H1 (cell line): ENCODE measurements at regions not wholly inside any gene's neighbourhood (a gene's known extent, or its start where the extent isn't known, plus 50 kb on each side); places are given as distances from the start of the nearest gene placed in this dataset.

Experiments used
- CTCF ChIA-PET: fragments of 300-600 bp; sonication (Branson Sonifier 250); formaldehyde crosslinking; loops from one replicate; lab custom pipeline; 2021; ENCODE audit not compliant: partially characterized antibody; lab: Charles Lee
- POLR2A ChIA-PET: fragments of 300-600 bp; sonication (Branson Sonifier 250); formaldehyde crosslinking; loops from one replicate; lab custom pipeline; 2021; ENCODE audit warnings: inconsistent platforms; ENCODE audit not compliant: partially characterized antibody; lab: Charles Lee
- DNase-seq, 2 experiments: peaks; one replicate each; pipeline versions ENCODE4 v3.0.0 to v3.0.0-alpha.2; 2010 to 2022; ENCODE audit warnings: low spot score in 2 of 2, low read depth in 1 of 2, mixed read lengths in 1 of 2
- FAIRE-seq: peaks from 2 replicates; lab custom pipeline; 2011; peaks lifted over from hg19 to GRCh38; lab: Jason Lieb, UNC
- H2AFZ ChIP-seq: 2 replicates; pipeline ENCODE4 v1.8.1; 2012; ENCODE audit warnings: low read length, inconsistent platforms
- H2AK5ac ChIP-seq: 2 replicates; pipeline ENCODE4 v1.6.1; 2013; ENCODE audit warnings: low read depth, low read length
- H2BK120ac ChIP-seq: replicated peaks from 2 replicates; pipeline ENCODE3; 2013; ENCODE audit warnings: low read depth, low read length, inconsistent platforms
- H2BK12ac ChIP-seq: 2 replicates; pipeline ENCODE4 v1.6.1; 2013; ENCODE audit warnings: low read depth, low read length
- H2BK15ac ChIP-seq: 2 replicates; pipeline ENCODE4 v1.6.1; 2013; ENCODE audit warnings: low read length
- H2BK20ac ChIP-seq: 2 replicates; pipeline ENCODE4 v1.6.1; 2013; ENCODE audit warnings: low read length
- H2BK5ac ChIP-seq: 2 replicates; pipeline ENCODE4 v1.6.1; 2013; ENCODE audit warnings: low read depth, low read length
- H3K14ac ChIP-seq: 2 replicates; pipeline ENCODE4 v1.6.1; 2013; ENCODE audit warnings: inconsistent platforms; ENCODE audit not compliant: insufficient read length
- H3K18ac ChIP-seq: 2 replicates; pipeline ENCODE4 v1.6.1; 2013; ENCODE audit warnings: low read length; ENCODE audit errors: extremely low read depth
- H3K23ac ChIP-seq: 2 replicates; pipeline ENCODE4 v1.6.1; 2013; ENCODE audit warnings: inconsistent platforms; ENCODE audit not compliant: insufficient read length
- H3K23me2 ChIP-seq: 2 replicates; pipeline ENCODE4 v1.6.1; 2013; ENCODE audit warnings: low read depth, low read length
- H3K27ac ChIP-seq: 2 replicates; pipeline ENCODE4 v1.6.1; 2011; ENCODE audit warnings: low read depth, low read length, inconsistent platforms
- H3K27me3 ChIP-seq, 4 experiments: replicated peaks in 1 of 4; 1 replicate in 1 of 4; 2 replicates in 3 of 4; pipeline versions ENCODE4 v1.6.1 to v1.8.1; 2011 to 2013; ENCODE audit warnings: low read length in 3 of 4, mild to moderate bottlenecking in 3 of 4, inconsistent platforms in 2 of 4, mixed read lengths in 2 of 4, moderate library complexity in 1 of 4; ENCODE audit not compliant: control insufficient read depth in 3 of 4, insufficient read depth in 3 of 4; ENCODE audit errors: extremely low read depth in 1 of 4
- H3K36me3 ChIP-seq, 4 experiments: 2 replicates each; pipeline versions ENCODE4 v1.6.1 to v1.8.1; 2011 to 2013; ENCODE audit warnings: mild to moderate bottlenecking in 4 of 4, low read length in 3 of 4, moderate library complexity in 2 of 4, control low read depth in 1 of 4, inconsistent platforms in 1 of 4; ENCODE audit not compliant: insufficient read depth in 4 of 4, control insufficient read depth in 2 of 4
- H3K4ac ChIP-seq: replicated peaks from 2 replicates; pipeline ENCODE3; 2013; ENCODE audit warnings: low read length, low read depth, mixed read lengths, inconsistent platforms; ENCODE audit not compliant: insufficient read length
- H3K4me1 ChIP-seq, 4 experiments: replicated peaks in 1 of 4; 1 replicate in 1 of 4; 2 replicates in 3 of 4; pipeline versions ENCODE4 v1.6.1 to v1.8.1; 2011 to 2013; ENCODE audit warnings: low read length in 3 of 4, inconsistent platforms in 2 of 4, mixed read lengths in 1 of 4; ENCODE audit not compliant: insufficient read depth in 4 of 4, control insufficient read depth in 3 of 4
- H3K4me2 ChIP-seq, 2 experiments: 2 replicates each; pipeline versions ENCODE4 v1.6.1 to v1.8.1; 2011 to 2013; ENCODE audit warnings: low read depth in 2 of 2, low read length in 2 of 2, control low read depth in 1 of 2, inconsistent platforms in 1 of 2, mild to moderate bottlenecking in 1 of 2; ENCODE audit not compliant: insufficient read depth in 1 of 2
- H3K4me3 ChIP-seq, 4 experiments: fragments of 200-600, 300-600 bp in 1 of 4; sonication (generic), shearing (Covaris generic), sonication (Bioruptor Twin) in 1 of 4; 2 replicates each; pipeline versions ENCODE4 v1.5.1 to v1.8.1; 2011 to 2016; ENCODE audit warnings: low read length in 4 of 4, low read depth in 3 of 4, control low read depth in 2 of 4, inconsistent platforms in 2 of 4, mild to moderate bottlenecking in 2 of 4, mixed read lengths in 1 of 4, moderate library complexity in 1 of 4; ENCODE audit not compliant: insufficient read depth in 2 of 4; ENCODE audit errors: extremely low read depth in 1 of 4
- H3K56ac ChIP-seq: replicated peaks from 2 replicates; pipeline ENCODE3; 2013; ENCODE audit warnings: low read depth, mild to moderate bottlenecking, mixed read lengths, low read length, inconsistent platforms; ENCODE audit not compliant: insufficient read length
- H3K79me1 ChIP-seq: 2 replicates; pipeline ENCODE4 v1.6.1; 2013; ENCODE audit warnings: low read depth, low read length, control low read depth
- H3K79me2 ChIP-seq, 2 experiments: 2 replicates each; pipeline versions ENCODE4 v1.6.1 to v1.8.1; 2012 to 2013; ENCODE audit warnings: low read length in 2 of 2, mild to moderate bottlenecking in 2 of 2, inconsistent platforms in 1 of 2; ENCODE audit not compliant: insufficient read depth in 2 of 2, control insufficient read depth in 1 of 2
- H3K9ac ChIP-seq, 4 experiments: replicated peaks in 1 of 4; 1 replicate in 1 of 4; 2 replicates in 3 of 4; pipeline versions ENCODE4 v1.6.1 to v1.8.1; 2011 to 2013; ENCODE audit warnings: low read depth in 3 of 4, low read length in 3 of 4, control low read depth in 2 of 4, mild to moderate bottlenecking in 2 of 4, moderate library complexity in 2 of 4, inconsistent platforms in 1 of 4; ENCODE audit errors: extremely low read depth in 1 of 4
- H3K9me3 ChIP-seq, 2 experiments: 2 replicates each; pipeline versions ENCODE4 v1.6.1 to v1.8.1; 2012 to 2013; ENCODE audit warnings: mild to moderate bottlenecking in 2 of 2, moderate library complexity in 2 of 2, control low read depth in 1 of 2, inconsistent platforms in 1 of 2, low read depth in 1 of 2, low read length in 1 of 2, mixed read lengths in 1 of 2; ENCODE audit not compliant: insufficient read depth in 2 of 2
- H4K20me1 ChIP-seq, 2 experiments: replicated peaks in 1 of 2; 2 replicates each; pipeline versions ENCODE3 to v1.8.1; 2011 to 2013; ENCODE audit warnings: inconsistent platforms in 2 of 2, low read length in 2 of 2, mild to moderate bottlenecking in 1 of 2; ENCODE audit not compliant: insufficient read depth in 2 of 2, control insufficient read depth in 1 of 2
- H4K5ac ChIP-seq: 2 replicates; pipeline ENCODE4 v1.6.1; 2013; ENCODE audit warnings: low read length, low read depth, mixed read lengths, inconsistent platforms; ENCODE audit not compliant: insufficient read length
- H4K8ac ChIP-seq: 2 replicates; pipeline ENCODE4 v1.8.0; 2013; ENCODE audit warnings: mild to moderate bottlenecking, moderate library complexity, low read length, inconsistent platforms; ENCODE audit not compliant: insufficient read depth; ENCODE audit errors: extremely low read depth
- H4K91ac ChIP-seq: replicated peaks from 2 replicates; pipeline ENCODE3; 2013; ENCODE audit warnings: low read length, mixed read lengths, inconsistent platforms; ENCODE audit not compliant: insufficient read length
- CEBPB ChIP-seq: IDR thresholded peaks from 2 replicates; pipeline ENCODE4 v1.6.1; 2012; ENCODE audit warnings: low read depth, low read length
- HDAC6 ChIP-seq: IDR thresholded peaks from one replicate; pipeline ENCODE4 v1.7.1; 2012; ENCODE audit warnings: low read depth, mild to moderate bottlenecking, inconsistent platforms, low read length, moderate library complexity
- SP4 ChIP-seq: IDR thresholded peaks from 2 replicates; pipeline ENCODE4 v1.6.1; 2012; ENCODE audit warnings: low read length, inconsistent platforms
- TEAD4 ChIP-seq: IDR thresholded peaks from 2 replicates; pipeline ENCODE4 v1.6.1; 2012; ENCODE audit warnings: low read depth, low read length, inconsistent platforms, mixed read lengths
- ZNF274 ChIP-seq: IDR thresholded peaks from 2 replicates; pipeline ENCODE4 v1.7.0; 2012; ENCODE audit warnings: low read length, borderline replicate concordance; ENCODE audit errors: extremely low read depth
- WGBS, 2 experiments: shearing (Covaris generic) in 1 of 2; methylation state at CpG; one replicate each; pipeline versions ENCODE4 v1.1.6 to v1.1.7; 2013 to 2015; ENCODE audit warnings: low lambda C conversion rate in 2 of 2, mixed read lengths in 2 of 2, inconsistent platforms in 1 of 2, low coverage in 1 of 2, missing lambda C conversion rate in 1 of 2; ENCODE audit not compliant: insufficient replicate concordance in 2 of 2, insufficient coverage in 1 of 2, insufficient read length in 1 of 2; ENCODE audit errors: extremely low coverage in 1 of 2, missing lambda C conversion rate in 1 of 2; 5-methylcytosine and 5-hydroxymethylcytosine counted together

- FAIRE-seq: no peak
- H4K91ac ChIP-seq: no peak overlapping the region
- no peak overlapping the region for H4K8ac ChIP-seq
Observed at GRCh38 chr3:125675791-125676190, 80.5 kb upstream of the OSBPL11 start.

More at GRCh38 chr3:125675791-125676190, 80.5 kb upstream of the OSBPL11 start:
- Histone ChIP-seq H2BK5ac (no peak overlapping the region), H2AFZ (no peak overlapping the region), H2BK20ac (no peak overlapping the region), H2AK5ac (no peak overlapping the region), H3K27me3 (no peaks in the 10 kb centered on the region), H3K4ac (no peak overlapping the region), H3K79me1 (no peaks in the 10 kb centered on the region), H3K23ac (no peak overlapping the region), H4K5ac (no peak overlapping the region), H3K56ac (no peak overlapping the region), H2BK15ac (no peak overlapping the region), H4K20me1 (no peaks in the 10 kb centered on the region), H2BK12ac (no peak overlapping the region), H3K23me2 (no peaks in the 10 kb centered on the region), H2BK120ac (no peak overlapping the region), H3K14ac (no peak overlapping the region), H3K18ac (no peak overlapping the region), H3K4me2 (no peak overlapping the region), H3K79me2 (no peaks in the 10 kb centered on the region), H3K9ac (no peak overlapping the region), H3K4me1 (no peaks in the 10 kb centered on the region), H3K9me3 (peaks cover 0 to 8% of the 10 kb centered on the region in 2 experiments; a peak in 1 of 4 replicates), H3K36me3 (no peaks in the 10 kb centered on the region), H3K27ac (no peak overlapping the region), H3K4me3 (no peak overlapping the region)
- WGBS, 2 experiments: 86% methylated on average over 4 of the region's 4 CpGs; no CpG with 5 or more reads in 1 of the 2 experiments
- CTCF ChIA-PET: interaction anchor here (0.6 to 1.1 kb wide), 3 partner anchors 11 to 1906 kb away, joined by 3 to 6 read pairs (median 3); no protein-coding TSS in a partner anchor
- DNase-seq: no peak
- POLR2A ChIA-PET: no interaction called here
- TF ChIP-seq ZNF274 (no peak), SP4 (no peak), CEBPB (no peak), HDAC6 (no peak), TEAD4 (peak; percentile 31; the same call in 1 of the 2 replicates)
